CD4-positive, alpha-beta T cell treated with Interferon alpha-2 for 1 hour (primary cell): ENCODE measurements at regions not wholly inside any gene's neighbourhood (a gene's known extent, or its start where the extent isn't known, plus 50 kb on each side); places are given as distances from the start of the nearest gene placed in this dataset.
"Not testable (repeated sequence)": the region's sequence is repeated elsewhere in the genome, so short reads cannot be mapped to it uniquely, and the experiment has no call there.

Source experiments
- DNase-seq, 2 donors: peaks; one replicate each; pipeline ENCODE4 v3.0.0-alpha.2; 2020 to 2022

DNA sequence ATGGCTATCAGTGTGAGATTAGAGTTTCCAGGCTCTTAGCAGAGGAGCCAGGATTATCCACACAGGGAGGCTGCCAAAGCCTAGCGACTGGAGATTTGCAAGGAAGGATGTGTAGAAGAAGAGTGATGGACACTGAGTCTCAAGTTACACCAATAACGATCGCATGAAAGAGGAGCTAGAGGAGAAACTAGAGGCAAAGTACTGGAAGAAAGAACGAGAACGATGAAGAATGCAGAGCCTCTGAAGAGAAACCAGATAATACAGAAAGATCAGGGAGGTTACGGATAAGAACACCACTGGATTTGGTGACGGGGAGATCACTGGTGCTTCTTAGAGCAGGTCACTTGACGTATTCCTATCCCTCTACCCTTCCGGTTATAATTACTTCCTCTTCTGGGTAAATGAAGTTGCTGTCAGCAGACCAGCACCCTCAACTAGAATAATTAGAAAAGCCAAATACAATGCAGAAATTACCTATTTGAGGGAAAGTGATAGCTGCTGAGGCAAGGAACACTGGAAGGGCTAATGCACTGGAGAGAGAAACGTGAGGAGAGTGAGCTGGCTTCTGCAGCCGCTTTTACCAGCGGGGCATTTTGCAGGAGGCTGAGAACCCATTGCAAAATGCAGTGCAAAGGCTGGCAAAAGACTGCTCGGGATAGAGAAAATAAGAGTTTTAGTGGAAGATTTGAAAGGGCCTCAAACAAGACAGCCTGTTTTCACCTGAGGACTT lies 93.1 kb upstream of the HIF1A start:
- DNase-seq = peak in 1 of 2 donors; percentile 14

DNA sequence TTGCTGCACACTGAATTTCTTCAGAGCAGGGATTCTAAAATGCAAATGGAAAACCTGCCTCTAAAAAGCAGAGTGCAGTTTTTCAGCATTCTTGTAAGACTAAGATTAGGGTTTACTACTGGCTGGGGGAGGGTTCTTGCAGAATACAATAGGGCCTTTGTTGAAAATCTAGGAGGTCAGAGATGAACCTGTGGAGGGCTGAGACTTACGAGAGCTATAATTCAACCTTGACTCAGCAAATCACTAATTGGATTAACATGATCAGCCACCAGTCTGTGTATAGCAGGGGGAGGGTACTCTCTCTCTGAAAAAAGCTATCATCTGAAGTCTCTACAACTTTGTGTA lies 92.6 kb upstream of the HIF1A start:
- DNase-seq = no peak

DNA sequence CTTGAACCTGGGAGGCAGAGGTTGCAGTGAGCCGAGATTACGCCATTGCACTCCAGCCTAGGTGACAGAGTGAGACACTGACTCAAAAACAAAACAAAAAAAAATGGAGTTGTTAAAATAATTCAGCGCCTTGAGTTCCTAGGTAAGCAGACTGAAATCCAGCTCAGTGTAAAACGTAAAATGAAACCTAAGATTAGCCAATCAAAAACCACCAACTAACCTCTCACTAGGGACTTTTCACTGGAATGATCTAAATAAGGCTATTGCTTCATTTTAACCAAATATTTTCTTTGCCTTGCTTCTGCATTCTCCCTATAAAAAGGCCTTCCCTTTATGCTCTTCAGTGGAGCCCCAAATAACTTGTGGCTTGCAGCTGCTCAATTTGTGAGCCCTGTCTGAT lies 91.6 kb upstream of the HIF1A start:
- peak; percentile 9 to 24 for DNase-seq

DNA sequence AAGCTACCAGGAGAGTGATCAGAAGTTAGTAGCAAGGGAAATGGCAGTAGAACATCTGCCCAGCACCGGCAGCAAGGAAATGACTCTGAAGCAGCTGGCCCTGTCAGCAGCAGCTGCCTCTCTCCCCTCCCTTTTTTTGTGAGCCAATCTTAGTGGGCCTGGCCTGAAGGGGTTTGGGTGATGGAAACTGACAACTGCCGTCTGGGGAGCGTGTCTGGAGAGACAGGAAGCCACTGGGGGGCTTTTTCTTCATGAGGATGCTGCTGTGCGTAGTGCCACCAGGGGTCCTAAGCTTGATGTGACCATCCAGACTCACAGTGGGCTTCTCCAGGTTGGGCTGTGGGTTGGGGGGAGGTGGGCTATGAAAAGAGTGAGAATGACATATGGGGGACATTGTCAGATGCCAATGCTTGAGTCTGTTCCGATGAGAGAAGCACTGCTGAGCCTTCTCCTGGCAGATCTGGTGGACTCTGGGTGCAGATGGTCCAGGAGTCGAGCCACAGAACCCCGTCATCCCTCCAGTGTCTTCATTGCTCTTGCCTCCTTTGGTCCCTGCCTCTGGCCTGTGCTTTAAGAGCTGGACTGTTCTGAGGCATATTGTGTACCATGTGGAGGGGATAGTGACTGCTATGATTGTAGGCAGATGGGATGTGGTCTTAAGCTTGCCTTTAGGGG lies 87.6 kb upstream of the HIF1A start:
- DNase-seq = no peak

DNA sequence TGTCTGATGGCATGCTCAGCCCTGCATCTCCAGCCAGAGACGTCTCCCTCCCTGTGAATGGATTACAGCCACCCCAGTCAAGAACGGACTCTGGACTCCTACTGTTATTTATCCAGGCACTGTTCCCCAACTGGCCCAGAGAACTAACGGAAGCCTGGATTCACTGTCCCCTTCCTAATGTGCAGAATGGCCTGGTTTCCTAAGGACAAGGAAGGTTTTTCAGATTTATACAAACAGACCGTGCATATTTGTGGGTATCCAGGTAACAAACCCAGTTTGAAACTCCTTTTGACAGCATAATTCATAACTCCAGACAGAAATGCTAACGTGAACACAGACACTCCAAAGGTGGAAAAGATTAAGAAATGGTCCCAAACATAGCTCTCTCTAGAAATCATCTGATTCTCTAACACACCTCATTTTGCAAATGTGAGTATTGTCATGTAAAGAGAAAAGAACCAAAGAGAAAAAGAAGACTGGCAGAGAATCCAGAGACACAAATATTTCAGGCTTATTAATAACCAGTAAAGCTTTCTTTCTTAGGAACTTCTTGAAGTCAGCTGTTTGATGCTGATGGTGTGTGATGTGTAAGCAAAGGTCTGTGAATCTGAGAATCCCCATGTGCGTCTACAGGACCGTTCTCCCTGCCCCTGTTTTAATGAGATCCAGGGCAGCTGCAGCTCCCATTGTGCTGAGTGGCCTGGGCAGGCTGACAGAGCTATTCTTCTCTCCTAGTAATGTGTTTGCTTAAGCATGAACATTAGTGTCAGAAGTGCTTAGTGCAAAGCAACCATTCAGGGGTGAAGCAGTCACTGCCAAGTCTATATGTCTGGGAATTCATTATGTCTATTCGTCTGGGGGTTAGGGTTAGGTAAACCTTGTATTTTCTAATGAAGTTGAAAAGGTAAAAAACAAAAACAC lies 86.8 kb upstream of the HIF1A start:
- DNase-seq = no peak

DNA sequence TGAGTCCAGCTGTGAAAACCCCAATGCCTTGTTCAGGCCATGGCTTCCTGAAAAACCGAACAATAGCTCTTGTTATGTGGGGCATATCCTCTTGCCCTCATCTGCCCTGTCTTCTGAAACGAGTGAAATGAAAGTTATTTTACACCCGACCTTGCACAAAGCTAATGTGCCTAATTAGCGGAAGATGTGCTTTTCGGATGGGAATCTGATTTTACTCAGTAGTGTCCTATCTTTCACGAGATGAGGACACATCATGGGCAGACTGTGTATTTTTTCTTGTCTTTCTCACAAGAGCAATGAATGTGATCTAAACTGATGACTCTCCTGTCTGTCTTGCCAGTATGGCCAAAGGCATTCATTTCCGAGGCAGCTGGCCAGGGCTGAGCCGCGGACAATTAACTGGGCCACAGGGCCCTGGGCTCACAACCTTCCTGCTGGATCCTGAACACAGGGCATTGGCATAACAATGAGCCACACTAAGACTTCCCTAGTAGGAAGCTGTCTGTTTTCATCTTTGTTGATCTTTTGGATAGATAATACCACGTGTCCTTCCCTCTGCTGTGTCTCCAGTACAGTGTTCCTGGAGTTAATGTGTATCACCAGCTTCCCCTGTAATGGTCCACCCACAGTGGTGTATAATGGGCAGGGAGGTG lies 86.0 kb upstream of the HIF1A start:
- no peak for DNase-seq

DNA sequence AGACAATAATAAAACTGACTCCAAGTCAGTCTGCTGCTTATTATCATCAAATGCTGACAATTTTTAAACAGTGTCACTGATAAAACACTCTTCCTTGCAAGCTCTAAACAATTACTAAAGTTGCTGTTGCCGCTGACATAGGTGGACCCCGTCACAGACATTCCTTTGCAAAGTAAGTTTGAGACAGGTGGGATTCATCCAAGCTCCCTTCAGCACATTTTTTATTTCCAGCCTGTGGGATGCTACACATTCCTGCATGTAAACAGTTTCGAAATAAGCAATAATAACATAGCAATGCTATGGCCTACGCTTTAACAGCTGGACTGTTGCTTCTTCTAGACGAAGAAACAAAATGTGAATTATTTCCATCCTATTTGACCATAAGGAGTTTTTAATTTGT lies 85.4 kb upstream of the HIF1A start:
- no peak for DNase-seq

DNA sequence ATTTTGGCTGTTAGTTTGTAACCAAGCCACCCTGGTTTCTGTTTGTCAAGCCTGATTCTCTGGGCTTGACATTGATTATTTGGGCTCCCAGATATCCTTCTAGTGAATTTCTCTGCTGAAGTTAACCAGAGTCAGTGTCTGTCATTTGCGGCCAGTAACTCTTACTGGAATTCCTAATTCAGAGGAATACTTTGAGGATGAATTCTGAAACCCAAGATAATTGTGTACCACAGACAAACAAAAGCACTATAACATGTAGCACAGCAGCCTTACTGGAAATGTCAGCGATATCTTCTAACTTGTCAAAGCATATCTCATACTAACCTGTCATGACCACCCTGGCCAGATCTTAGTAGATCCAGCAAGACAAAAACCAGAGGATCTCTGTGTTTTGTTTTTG lies 84.4 kb upstream of the HIF1A start:
- DNase-seq = no peak

DNA sequence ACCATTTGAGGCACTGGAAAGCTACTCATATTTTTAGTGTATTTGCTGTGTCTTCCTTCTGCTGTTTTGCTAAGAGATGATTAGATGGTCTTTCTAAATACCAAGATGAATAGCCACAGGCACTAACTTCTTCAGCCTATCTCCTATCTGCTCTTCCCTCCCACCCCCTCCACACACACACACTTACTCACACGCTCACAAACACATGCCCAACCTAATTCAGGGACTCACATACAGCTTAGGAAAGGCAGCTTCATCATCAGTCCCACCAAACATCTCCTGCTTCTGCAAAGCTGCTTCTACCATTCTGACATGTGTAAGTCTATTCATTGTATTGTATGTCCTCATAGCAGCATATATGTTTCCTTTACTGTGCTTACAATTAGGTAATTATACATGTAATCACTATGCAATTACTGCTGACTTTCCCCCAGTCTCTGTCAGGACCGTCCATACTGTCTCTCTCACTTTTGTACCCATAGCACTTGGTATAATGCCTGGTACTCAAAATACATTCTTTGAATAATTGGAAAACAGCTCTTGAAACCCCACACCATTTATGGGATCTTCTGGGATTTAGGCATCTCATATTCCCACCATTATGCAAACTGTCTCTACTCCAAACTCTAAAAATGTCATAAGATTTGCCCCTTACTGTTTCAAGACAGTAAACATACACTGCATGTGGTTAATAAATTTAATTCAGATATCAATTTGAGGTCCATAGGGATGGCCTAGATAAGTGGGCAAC lies 83.3 kb upstream of the HIF1A start:
- DNase-seq = no peak

DNA sequence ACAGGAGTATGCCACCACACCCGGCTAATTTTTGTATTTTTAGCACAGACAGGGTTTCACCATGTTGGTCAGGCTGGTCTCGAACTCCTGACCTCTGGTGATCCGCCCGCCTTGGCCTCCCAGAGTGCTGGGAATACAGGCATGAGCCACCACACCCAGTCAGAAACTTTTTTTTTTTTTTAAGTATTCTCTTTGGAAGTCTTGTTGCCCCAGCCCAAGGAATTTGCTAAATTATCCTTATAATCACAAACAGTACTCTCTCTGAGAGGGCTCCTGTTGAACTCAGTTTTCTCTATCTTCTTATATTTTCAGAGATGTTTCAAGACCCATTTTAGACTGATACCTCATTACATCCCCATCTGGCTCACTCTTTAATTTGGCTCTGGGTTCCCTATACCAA lies 82.3 kb upstream of the HIF1A start:
- not testable (repeated sequence) for DNase-seq

DNA sequence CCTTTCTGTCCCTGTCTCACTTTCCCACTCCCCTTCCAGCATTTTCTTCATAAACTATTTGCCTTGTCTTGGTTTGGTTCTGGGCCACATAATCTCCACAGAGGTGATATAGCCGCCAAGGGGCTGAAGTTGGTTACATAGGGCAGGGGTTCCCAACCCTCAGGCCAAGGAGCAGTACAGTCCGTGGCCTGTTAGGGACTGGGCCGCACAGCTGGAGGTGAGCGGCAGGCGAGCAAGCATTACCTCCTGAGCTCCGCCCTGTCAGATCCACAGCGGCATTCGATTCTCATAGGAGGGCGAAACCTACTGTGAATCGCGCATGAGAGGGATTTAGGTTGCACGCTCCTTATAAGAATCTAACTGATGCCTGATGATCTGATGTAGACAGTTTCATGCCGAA lies 80.6 kb upstream of the HIF1A start:
- DNase-seq = no peak

DNA sequence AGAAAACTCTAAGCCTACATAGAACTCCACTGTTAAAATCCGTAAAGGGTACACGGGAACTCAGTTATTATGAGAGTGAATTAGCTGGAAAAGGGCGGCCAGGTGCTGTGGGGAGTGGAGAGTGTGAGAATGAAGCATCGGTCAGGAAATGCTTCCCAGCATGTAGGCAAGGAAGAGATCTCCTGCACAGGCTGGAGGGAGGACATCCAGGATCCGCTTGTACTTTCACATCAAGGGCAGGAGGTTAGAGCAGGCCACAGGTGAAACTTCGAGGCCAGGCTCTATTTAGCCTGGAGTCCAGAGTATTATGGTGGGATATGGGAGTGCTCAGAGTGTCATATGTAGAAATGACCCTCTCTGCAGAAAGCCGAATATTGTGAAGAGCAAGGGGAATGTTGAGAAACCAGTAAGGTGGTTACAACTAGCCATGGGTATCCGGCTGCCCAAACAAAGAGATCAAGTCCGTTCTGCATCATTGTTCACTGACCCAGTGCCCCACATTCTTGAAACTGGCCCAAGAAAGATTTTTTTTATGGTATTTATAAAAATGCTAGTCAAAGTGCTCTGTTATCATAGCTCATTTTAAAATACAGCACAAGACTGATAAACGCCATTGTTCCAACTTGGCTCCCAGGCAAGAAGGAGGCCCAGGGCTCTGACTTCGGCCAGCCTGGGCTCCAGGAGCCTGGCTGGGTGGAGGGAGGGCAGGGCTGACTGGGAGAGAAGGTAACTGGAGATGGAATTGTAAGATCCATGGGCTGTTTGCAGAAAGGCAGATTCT lies 79.4 kb upstream of the HIF1A start:
- no peak for DNase-seq

DNA sequence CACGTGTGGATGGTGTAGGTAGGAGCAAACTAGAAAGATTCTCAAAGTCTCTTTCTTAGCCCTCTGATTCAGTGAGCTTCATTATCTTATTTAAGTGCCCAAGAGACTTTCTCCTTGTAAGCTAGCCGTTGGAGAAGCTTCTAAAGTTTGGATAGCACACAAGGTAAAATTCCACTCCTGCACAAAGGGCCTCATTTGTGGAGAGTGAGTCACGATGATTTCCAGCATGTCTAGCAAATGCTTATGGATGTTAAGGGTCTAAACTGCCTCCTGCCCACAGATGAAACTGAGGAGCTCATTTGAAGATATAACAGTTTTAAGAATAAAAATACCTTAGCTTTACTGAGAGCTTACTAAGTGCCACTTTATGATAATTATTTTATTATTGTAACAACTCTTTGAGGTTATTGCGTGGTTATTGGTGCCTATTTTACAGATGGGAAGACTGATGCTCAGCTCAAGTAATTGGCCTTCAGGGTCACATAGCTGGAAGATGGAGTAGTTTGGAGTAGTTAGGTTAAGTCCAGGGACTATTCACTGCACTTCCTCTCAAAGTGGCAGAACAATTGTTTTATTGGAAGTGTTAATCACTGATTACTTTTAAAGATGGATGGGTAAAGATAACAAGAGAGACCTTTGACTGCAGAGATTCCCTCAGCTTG lies 78.7 kb upstream of the HIF1A start:
- DNase-seq = no peak

DNA sequence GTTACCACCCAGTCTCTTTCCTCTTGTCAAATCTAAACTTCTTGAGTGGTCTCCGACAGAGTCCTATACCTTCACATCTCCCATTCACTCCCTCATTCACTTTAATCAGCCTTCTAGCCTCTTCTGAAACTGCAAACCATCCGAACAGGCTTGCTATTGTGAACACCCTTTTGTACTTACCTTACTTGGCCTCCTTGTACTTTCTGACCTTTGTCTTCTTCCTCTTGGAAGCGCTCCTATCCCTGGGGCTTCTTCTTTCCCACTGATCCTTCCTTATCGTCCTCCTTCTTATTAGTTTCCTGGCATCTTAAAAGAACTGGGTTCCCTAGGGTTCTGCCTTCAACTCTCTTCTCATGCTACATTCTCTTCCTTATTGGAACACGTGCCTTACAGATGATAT lies 76.9 kb upstream of the HIF1A start:
- DNase-seq = no peak

DNA sequence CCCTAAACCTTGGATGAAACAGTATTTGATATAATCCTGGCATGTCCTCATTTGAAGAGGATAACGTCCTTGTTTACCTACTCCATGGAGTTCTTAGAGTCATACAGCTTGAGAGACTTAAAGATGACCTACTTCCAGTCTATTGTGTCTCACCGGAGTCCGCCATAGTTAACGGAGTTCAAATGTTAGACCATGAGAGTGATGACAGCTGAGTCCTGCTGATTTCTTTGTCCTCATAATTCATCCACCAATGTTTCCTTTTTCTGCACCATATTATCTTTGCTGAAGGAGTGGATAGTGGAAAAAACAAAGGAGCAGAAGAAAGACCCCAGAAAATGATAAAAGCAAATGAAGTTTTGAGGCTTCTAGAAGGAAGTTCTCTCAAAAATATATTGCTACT lies 75.8 kb upstream of the HIF1A start:
- no peak for DNase-seq

DNA sequence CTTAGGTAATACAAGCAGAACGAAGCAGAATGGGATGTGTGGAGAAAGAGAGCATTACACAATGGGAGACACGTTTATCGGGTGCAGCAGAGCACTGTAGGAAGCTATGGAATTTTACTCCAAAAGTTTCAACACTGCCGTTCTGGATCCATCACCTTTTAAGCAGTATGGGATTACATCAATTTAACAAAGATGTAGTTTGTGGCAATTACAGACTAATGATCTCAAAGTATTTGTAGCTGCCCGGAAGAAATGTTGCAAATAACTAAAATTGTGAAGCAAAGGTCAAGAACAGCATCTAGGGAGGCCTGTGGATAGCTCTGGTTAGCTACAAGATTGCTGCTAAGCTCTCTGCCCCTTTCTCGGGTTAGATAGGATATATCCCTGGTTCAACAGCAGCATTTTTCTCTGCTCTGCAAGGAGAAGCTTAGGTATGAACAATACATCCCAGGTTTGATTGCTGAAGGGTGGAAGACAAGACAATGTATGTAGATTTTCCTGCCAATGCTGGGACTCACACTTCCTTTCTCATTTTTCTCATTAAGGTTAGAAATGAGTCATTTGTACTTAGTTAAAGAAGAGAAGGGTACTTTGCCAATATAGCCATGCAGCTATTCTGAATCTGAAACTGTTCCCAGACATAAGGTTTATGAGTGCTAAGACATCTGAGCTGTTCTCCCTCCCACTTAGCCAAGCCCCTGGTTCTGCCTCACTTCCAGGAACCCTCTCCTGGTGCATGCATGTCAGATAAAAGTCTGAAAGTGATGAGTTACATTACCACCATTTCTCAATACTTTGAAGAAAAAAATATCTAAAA lies 75.0 kb upstream of the HIF1A start:
- DNase-seq = no peak

DNA sequence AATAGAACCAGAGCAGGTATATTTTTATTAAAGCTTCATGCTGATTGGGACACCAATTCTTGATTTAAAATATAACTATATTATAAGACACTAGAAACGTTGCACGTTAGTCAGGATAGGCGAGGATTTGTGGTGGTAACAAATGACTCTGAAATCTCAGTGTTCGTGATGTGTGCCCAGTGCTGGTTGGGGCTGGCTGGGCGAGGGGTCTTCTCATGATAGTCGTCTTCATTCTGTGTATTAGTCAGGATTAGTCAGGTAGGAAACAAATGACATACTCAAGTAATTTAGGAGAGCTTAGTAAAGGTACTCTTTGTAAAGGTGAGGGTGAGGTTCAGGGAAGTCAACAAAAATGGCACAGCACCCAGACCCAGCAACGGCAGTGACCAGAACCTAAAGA lies 73.9 kb upstream of the HIF1A start:
- DNase-seq = no peak

DNA sequence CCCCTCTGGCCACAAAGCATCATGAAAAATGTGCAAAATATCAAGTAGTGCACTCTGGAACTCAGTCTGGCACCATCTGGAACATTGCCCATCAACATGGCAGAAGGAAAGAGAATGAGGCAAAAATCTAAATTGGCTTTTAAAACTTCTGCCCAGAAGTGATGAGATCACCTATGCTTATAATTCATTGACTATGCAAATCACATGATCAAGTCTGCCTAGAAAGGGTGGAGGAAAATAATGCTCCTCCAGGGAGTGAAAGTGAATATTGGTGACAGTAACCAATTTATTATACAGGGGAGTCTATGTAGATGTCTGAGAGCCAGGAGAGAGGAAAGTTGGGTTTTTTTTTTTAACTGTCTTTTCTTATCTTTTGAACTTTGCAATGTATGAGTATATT lies 73.3 kb upstream of the HIF1A start:
- no peak for DNase-seq

DNA sequence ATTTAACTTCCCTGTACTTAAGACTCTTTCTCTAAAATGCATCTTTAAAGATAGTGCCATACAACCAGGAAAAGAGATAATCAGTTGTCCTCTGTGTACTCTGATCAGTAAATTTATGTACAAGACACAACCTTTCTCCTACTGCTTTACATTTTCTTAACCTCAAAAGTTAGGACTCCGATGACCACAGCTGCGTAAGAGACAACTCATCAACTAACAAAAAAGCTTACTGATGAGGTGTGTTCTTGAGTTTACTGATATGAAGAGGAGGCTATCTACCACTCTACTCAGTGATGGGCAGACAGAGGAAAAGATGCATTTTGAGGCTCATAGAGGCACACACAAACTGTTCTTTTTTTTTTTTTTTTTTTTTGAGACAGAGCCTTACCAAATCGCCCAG lies 71.4 kb upstream of the HIF1A start:
- no peak for DNase-seq

DNA sequence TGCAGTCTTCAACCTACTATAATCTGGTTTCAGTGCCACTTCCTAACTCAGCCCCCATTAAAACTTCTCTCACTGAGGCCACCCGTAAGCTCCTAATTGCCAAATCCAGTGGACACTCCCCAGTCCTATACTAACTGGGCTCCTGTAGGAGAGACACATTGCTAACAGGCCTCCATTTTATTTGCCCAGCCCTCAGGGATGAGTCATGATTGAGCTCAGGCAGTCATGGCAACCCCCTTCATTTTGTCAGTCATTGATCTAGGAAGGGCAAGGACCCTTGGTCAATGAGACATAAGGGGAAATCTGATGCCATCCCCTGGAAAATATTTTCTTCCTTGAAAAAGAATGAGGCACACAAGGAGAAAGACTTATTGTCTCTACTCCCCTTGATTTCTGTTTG lies 70.1 kb upstream of the HIF1A start:
- DNase-seq = no peak
